GM19452 (cell line): ENCODE measurements at regions not wholly inside any gene's neighbourhood (a gene's known extent, or its start where the extent isn't known, plus 50 kb on each side); places are given as distances from the start of the nearest gene placed in this dataset.

ENCODE experiments used
- ATAC-seq: cut with Tn5 transposase; IDR thresholded peaks from one replicate; pipeline ENCODE4 v1.9.1; 2021; ENCODE audit not compliant: unreplicated experiment

- no peak for ATAC-seq
Observed at GRCh38 chr13:44171861-44172260, 201.8 kb upstream of the SERP2 start.

GRCh38 chr13:44172281-44172810 is 201.3 kb upstream of the SERP2 start:
- no peak for ATAC-seq

DNA sequence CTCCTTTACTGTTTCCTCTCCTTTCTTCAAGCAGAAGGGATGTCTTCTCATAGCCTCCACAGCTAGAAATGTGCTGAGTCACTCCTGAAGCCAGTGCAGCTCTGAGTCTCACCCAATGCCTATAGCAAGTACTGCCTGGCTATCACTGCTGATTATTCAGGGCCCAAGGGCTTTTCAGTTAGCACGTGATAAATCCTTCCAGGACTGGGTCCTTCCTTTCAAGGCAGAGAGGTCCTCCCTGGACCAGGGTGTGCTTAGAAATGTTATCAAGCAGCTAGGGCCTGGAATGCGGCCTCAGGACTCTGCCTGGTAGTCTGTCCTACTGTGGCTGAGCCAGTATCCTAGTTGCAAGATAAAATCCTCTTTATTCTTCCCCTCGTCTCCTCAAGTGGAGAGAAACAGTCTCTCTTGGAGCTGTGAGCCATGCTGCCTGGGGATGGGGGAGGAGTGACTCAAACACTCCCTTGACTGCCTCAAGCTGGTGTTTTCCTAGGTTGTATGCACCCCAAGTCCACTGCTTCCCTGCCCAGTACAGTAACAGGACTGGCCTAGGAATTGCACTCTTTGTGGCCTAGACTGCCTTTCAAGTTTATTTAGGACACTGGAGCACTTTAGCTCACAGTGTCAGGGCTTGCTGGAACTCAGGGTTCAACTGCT is 198.7 kb upstream of the SERP2 start:
- no peak for ATAC-seq

- ATAC-seq = no peak
Observed at GRCh38 chr13:44176173-44176572, 197.5 kb upstream of the SERP2 start.

- no peak for ATAC-seq
Observed at GRCh38 chr13:44180876-44181536, 192.6 kb upstream of the SERP2 start.

DNA sequence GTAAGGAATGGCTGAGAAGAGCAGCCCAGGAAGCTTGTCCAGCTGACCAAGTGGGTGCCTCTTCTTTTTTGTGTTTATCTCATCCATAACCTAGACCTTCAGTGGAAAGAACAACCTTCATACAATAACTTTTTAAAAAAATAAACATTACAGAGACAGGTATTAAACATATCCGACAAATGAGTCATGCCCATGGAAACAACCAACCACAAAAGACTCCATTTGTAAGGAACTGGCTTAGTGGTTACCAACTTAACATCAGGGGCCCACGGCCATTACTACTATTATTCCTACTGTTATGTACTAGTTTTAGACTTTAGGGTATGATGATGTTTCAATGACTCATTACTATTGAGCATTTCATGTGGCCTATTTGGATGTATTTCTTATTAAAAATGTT is 191.7 kb upstream of the SERP2 start:
- no peak for ATAC-seq

GRCh38 chr13:44184740-44185139 is 188.9 kb upstream of the SERP2 start:
- no peak for ATAC-seq

- ATAC-seq = no peak
Observed at GRCh38 chr13:44188257-44188656, 185.4 kb upstream of the SERP2 start.

DNA sequence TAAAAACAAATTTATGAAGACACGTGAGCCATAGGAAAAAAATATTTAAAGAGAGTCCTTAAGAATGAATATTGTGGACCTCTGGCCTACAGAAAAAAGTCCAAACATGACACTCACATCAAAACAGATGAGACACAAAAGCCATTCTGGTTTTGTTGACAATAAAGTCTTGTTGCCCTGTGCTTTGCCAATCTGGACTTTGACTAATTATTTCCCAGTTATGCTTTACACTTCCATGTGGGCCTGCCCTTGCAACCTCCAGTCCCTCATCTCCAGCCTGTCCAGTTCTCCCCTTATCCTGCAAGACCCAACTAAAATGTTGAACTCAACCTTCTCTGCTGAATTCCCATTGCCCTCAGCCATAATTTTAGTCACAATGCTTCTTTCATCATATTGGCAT is 184.5 kb upstream of the SERP2 start:
- no peak for ATAC-seq

DNA sequence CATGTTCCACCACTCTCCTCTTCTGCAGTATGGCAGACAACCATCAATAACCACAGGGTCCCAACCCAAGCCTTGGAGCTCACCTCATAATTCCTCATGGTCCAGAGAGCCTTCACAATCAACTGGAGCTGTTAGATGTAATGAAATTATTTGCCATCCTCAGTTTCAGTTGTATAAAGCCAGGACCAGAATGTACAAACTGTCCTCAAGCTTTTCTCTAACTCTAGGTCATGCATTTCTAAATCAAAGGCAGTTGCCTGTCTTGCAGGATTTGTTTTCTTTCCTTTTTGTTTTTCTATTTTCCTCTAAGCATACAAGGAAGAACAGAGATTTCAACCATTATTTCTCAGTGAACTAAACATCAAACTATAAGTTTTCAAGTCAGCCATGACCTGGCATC is 182.5 kb upstream of the SERP2 start:
- ATAC-seq = no peak

DNA sequence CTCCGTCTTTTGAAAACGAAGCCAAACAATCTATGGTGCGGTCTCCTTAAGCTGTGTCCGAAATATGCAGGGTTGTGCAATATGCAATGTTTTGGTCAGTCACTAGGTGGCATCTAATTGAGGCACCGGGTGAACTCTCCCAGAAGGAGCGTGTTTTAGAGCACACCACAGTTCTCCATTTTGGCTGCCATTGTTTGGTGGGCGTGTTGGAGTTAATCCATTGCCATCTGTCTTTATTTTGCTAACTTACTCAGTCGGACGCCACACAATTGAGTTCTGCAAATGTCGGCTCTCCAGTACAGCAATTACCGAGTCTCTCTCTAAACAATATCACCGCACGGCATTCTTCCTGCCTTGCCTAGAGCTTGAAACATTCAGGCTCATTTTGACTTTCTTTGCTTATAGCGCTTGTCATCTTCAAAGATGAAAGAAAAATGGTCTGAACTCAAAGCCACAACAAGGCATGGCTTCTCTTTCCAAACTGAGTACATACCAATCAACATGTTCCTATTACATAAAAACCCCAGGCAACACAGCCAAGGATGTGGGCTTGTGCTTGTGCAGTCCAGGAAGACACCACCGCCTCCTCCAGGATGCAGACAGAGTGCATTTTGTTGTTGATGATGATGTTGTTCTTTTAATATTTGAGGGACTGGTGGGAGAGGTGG is 182.0 kb upstream of the SERP2 start:
- ATAC-seq = no peak

GRCh38 chr13:44193731-44194130 is 179.9 kb upstream of the SERP2 start:
- ATAC-seq = no peak

DNA sequence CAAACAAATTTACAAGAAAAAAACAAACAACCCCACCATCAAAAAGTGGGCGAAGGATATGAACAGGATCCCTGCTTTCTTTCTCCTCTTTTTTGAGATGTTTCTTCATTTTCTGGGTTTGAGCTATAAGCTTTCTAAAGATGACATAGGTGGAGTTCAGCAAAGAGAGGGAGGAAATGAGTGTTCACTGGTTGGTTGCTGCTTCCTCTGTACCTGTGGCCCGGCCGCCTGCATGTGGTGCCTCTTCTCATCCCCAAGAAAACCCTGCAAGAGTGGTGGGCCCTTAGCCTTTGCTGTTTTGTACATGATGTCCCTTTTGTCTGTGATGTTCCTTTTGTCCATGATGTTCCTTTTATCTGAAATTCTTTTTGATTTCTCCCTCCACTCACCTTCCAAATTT is 178.4 kb upstream of the SERP2 start:
- no peak for ATAC-seq

GRCh38 chr13:44196196-44196751 is 177.3 kb upstream of the SERP2 start:
- no peak for ATAC-seq

DNA sequence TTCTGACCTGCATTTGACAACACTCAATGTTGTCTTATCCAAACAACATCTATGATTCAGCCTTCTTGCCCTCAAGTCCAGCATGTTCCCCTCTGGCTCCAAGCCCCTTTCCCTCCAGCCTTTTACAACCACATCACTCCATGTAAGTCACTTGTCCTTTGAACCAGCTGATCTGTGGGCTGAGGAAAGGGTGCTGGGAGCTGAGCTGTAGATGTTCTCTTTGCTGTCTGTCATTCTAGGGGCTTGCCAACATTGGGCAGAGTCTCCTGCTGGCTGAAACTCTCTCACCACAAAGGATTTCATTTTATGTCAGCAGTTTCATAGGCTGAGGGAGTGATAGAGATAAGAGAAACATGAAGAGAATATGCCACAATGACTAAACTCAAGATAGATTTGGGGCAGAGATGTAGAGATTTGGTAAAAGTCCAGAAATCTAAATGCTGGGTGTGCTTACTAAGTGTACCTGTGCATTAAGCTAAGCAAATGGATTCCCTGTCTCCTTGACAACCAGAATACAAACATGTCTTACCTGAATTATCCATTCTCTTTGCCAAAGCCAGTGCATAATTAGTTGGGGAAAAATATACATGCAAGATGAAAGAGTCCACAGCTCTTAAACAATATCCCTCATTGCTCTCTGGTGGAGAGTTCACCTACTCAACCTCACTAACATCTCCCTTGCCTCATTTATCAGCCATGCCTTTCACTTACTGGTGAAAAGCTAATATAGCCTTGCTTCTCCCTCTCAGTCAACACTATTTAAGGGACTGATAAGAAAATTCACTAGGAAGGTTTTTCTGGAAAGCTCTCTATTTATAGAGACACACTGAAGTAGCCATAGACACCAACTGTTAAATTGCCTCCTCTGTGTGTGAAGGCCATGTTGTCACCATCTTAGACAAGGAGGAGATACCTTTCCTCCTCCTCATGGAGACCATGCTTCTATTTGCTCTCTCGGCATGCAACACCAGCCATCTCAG is 175.5 kb upstream of the SERP2 start:
- peak; percentile 96 for ATAC-seq

DNA sequence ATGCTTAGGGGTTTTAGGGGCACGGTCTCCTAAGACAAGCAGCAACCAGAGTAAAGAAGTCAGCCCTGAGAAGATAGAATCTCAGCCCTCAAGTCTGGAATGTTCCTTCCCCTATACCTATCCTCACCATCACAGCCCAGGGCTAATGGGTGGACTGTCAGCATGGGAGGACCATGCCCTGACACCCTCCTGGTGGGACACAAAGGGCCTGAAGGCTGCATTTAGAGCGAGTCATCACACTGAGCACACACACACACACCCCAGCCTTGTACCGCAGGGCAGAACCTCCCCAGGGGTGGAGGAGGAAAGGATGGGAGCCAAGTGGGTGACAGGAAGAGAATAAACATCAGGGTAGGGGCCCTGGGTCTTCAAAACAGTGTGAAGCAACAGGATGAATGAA is 174.8 kb upstream of the SERP2 start:
- ATAC-seq = no peak

DNA sequence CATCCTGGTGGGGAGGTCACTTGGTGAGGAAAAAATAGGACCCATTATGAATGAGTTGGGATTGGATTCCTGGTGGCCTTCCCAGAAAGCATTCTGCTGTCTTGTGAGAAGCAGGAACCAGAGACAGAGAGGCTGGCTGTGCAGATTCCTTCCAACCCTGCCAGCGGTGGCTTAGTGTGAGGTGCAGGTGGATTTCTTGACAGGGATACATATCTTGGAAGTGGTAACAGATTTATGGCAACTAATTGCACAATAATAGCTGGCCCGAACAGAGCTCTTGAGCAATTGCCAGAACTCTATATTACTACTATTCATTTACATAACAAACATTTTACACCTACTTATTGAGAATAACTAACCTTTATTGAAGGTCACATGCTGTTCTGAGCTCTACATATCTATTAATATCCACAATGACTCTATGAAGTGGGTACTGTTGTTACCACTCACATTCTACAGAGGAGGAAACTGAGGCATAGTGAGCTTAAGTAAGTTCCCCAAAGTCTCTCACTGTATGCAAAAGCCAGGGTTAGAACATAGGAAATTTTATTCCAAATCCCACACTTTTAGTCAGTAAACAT is 173.9 kb upstream of the SERP2 start:
- no peak for ATAC-seq

- no peak for ATAC-seq
Observed at GRCh38 chr13:44206434-44206833, 167.2 kb upstream of the SERP2 start.

GRCh38 chr13:44207476-44207875 is 166.1 kb upstream of the SERP2 start:
- no peak for ATAC-seq

- ATAC-seq = no peak
Observed at GRCh38 chr13:44210525-44210924, 163.1 kb upstream of the SERP2 start.
